Fibroblast of skin of scalp (primary cell): ENCODE measurements at regions not wholly inside any gene's neighbourhood (a gene's known extent, or its start where the extent isn't known, plus 50 kb on each side); places are given as distances from the start of the nearest gene placed in this dataset.

ENCODE experiments used
- DNase-seq: peaks from one replicate; pipeline ENCODE4 v3.0.0-alpha.2; 2013

GRCh38 chr3:152778022-152778421 lies 56.9 kb upstream of the P2RY1 start:
- no peak for DNase-seq

- peak; percentile 77 for DNase-seq
Measured at GRCh38 chr3:152779653-152780052, 55.3 kb upstream of the P2RY1 start.

GRCh38 chr3:152780553-152780952 lies 54.4 kb upstream of the P2RY1 start:
- peak; percentile 24 for DNase-seq

- DNase-seq: no peak
Measured at GRCh38 chr3:152785051-152785450, 49.9 kb upstream of the P2RY1 start.
